ENCODE measurements at regions not wholly inside any gene's neighbourhood (a gene's known extent, or its start where the extent isn't known, plus 50 kb on each side); places are given as distances from the start of the nearest gene placed in this dataset.

DNA sequence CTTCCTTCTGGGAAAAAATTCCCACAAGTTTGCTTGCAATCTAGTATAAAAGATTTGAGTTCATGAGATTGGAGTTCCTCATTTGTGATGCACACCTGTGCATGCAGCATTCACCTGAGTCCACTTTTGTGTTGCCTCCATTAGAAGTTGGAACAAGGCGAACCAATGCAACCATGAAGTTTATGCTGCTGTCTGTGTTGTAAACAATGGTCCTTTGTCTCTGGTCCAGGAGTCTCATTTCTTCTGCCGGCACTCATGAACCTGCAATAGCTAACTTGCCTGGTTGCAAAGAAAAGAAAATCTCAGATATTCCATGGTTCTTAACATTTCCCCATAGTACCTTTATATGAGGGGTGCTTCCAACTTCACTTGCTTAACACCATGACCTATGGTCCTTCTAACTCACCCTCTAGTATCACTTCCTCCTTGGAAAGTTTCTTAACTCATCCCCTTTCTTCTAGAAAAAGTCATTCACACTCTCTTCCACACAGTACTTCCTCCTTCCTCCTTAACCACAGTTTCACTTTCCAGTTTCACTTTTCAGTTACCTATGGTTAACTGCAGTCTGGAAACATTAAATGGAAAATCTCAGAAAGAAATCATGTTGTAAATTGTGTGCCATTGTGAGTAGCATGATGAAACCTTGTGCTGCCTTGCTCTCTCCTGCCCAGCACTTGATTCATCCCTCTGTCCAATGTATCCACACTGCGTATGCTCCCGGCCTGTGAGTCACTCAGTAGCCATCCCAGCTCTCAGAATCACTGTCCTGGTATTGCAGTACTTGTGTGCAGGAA, 128.8 kb upstream of the TRIB2 start:
- no peak overlapping the region for H3K4me3 ChIP-seq (ENCODE audit: low read depth, low read length)
- peak; percentile 92 for DNase-seq (ENCODE audit: low read depth)

DNA sequence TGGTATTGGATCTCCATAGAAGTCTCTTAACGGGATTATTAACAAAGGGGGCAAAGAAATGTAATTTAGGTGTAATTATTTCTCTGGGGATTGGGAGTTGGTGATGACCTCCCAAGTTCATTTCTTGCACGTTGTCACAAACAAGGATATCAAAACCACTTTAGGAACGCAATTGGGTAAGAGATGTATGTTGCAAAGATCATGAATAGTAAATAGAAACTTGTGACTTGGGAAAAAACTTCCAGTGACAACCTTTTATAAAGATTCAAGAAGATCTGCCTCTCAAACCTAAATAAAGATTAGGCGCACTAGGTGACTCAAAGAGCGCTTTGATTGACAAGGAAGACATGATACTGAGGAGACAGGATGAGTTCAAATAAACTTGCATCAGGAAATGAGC, 127.8 kb upstream of the TRIB2 start:
- no peak overlapping the region for H3K4me3 ChIP-seq (ENCODE audit: low read depth, low read length)
- DNase-seq (ENCODE audit: low read depth), result no peak

- H3K4me3 ChIP-seq (ENCODE audit: low read depth, low read length), result no peak overlapping the region
- DNase-seq (ENCODE audit: low read depth), result no peak
Observed at GRCh38 chr2:12589802-12590320, 126.9 kb upstream of the TRIB2 start.

GRCh38 chr2:12592296-12592695, 124.4 kb upstream of the TRIB2 start:
- DNase-seq (ENCODE audit: low read depth), result no peak
- H3K4me3 ChIP-seq (ENCODE audit: low read depth, low read length), result no peak overlapping the region

GRCh38 chr2:12594590-12594989, 122.1 kb upstream of the TRIB2 start:
- no peak for DNase-seq (ENCODE audit: low read depth)
- H3K4me3 ChIP-seq (ENCODE audit: low read depth, low read length), result no peak overlapping the region

DNA sequence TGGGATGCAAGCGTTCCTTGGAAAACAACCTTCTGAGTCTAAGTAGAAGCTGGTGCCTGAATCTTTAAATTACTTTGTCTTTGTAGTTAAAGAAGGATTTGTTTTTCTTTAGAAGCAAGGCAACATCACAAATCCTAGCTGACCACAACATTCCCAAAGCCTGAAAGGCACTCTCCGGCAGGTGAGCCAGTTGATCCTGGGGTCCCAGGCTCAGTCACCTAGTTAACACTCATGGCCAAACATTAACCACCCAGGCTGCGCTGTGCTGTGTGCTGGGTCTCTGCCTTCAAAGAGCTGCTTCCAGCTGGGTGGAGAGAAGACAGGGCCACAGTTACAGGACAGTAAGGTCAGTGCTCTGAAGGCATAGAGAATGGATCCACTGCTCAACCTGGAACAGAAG, 120.0 kb upstream of the TRIB2 start:
- no peak for DNase-seq (ENCODE audit: low read depth)
- no peak overlapping the region for H3K4me3 ChIP-seq (ENCODE audit: low read depth, low read length)

GRCh38 chr2:12597610-12598009, 119.1 kb upstream of the TRIB2 start:
- DNase-seq (ENCODE audit: low read depth), result no peak
- H3K4me3 ChIP-seq (ENCODE audit: low read depth, low read length), result no peak overlapping the region

DNA sequence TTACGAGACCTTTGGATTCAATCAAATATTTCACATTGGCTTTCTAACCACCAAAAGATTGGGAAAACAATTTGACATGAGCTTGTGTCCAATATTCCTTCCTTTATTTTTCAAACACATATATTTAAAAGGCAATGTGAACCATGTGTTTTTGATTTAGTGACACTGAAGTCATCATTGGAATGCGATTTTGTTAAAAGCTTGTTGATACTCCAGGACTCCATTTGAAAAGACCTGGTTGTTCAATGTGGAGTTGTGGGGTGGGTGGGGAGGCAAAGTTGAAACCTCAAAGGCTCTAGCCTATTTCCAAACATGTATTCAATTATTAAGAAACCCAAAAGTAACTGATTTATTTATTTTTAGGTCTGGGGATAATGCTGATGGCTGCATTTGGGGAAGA, 114.1 kb upstream of the TRIB2 start:
- H3K4me3 ChIP-seq (ENCODE audit: low read depth, low read length), result no peak overlapping the region
- no peak for DNase-seq (ENCODE audit: low read depth)

GRCh38 chr2:12603781-12604295, 112.9 kb upstream of the TRIB2 start:
- DNase-seq (ENCODE audit: low read depth), result no peak
- no peak overlapping the region for H3K4me3 ChIP-seq (ENCODE audit: low read depth, low read length)

GRCh38 chr2:12604341-12604740, 112.4 kb upstream of the TRIB2 start:
- no peak for DNase-seq (ENCODE audit: low read depth)
- no peak overlapping the region for H3K4me3 ChIP-seq (ENCODE audit: low read depth, low read length)

DNA sequence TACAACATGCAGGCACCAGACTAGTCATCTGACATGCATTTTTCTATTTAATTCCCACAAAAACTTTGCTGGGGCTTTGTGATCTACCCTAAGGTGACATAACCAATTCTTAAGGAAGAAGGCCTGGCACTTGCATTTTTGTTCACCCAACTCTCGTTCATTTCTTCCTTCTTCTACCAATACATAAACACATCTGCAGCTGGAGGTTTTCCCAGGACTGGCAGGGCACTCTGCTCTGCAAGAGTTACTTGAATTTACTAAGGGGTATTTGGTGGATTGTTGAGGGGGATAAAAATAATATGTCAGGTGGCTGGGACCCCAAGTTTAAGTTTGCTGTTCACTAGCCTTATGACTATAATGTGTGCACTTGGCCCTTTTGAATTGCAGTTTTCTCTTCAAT, 111.4 kb upstream of the TRIB2 start:
- H3K4me3 ChIP-seq (ENCODE audit: low read depth, low read length), result no peak overlapping the region
- DNase-seq (ENCODE audit: low read depth), result no peak

- H3K4me3 ChIP-seq (ENCODE audit: low read depth, low read length), result no peak overlapping the region
- DNase-seq (ENCODE audit: low read depth), result no peak
Observed at GRCh38 chr2:12605936-12606335, 110.8 kb upstream of the TRIB2 start.

DNA sequence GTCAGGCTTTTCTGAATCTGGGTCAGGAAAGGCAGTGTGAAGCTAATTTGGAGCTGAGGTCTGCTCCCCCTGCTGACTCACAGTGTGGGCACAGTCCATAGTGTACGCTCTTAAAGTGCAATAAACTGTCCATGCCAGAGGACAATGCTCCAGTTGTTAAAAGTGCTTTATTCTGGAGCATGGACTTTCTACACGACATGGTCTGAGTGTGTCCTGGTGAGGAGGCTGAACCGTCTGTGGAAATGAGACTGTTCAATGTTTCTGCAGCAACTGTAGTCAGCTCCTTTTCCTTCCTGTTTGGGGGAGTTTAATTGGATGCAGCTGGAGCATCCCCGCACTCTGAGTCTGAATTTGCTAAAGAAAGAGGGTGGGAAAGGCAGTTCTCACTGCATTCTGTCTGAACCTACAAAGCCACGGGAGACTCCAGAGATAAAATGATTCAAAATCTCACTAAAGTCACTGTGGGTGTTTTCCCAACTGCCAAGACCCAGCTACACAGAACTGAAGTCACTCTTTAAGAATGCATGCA, 110.2 kb upstream of the TRIB2 start:
- H3K4me3 ChIP-seq (ENCODE audit: low read depth, low read length), result no peak overlapping the region
- DNase-seq (ENCODE audit: low read depth), result no peak

DNA sequence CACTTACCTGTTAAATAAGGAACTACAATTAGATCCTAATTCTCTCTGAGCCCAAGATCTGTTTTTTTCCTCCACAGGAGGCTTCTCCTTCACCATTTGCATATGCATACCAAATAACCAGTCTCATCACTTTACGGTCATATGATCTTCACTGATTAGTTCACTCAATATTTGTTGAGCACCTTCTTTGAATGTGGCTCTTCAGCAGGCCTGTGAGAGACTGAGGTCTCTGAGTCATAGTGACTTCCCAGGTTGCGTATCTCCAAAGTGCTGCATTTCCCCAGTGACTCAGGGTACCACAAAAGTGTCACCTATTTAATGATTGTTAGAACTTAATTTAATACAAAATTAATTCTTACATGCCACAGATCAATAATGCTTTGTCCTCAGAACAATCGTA, 108.8 kb upstream of the TRIB2 start:
- H3K4me3 ChIP-seq (ENCODE audit: low read depth, low read length), result no peak overlapping the region
- DNase-seq (ENCODE audit: low read depth), result no peak

- no peak for DNase-seq (ENCODE audit: low read depth)
- H3K4me3 ChIP-seq (ENCODE audit: low read depth, low read length), result no peak overlapping the region
Observed at GRCh38 chr2:12610314-12610713, 106.4 kb upstream of the TRIB2 start.

- DNase-seq (ENCODE audit: low read depth), result no peak
- H3K4me3 ChIP-seq (ENCODE audit: low read depth, low read length), result no peak overlapping the region
Observed at GRCh38 chr2:12612168-12612567, 104.6 kb upstream of the TRIB2 start.

DNA sequence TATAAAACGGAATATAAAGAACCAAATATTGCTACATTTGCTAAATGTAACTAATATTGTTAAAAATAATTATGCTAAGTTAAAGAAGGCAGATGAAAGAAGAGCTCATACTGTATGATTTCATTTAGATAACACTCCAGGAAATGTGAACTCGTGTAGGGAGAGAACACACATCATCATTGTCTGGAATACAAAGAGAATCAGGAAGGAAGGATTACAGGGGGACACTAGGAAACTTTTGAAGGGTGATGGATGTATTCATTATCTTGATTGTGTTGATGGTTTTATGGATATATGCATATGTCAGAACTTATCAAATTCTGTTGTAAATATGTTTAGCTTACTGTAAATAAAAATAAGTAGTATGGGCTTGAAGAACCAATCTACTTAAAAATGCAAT, 104.1 kb upstream of the TRIB2 start:
- no peak for DNase-seq (ENCODE audit: low read depth)
- no peak overlapping the region for H3K4me3 ChIP-seq (ENCODE audit: low read depth, low read length)

DNA sequence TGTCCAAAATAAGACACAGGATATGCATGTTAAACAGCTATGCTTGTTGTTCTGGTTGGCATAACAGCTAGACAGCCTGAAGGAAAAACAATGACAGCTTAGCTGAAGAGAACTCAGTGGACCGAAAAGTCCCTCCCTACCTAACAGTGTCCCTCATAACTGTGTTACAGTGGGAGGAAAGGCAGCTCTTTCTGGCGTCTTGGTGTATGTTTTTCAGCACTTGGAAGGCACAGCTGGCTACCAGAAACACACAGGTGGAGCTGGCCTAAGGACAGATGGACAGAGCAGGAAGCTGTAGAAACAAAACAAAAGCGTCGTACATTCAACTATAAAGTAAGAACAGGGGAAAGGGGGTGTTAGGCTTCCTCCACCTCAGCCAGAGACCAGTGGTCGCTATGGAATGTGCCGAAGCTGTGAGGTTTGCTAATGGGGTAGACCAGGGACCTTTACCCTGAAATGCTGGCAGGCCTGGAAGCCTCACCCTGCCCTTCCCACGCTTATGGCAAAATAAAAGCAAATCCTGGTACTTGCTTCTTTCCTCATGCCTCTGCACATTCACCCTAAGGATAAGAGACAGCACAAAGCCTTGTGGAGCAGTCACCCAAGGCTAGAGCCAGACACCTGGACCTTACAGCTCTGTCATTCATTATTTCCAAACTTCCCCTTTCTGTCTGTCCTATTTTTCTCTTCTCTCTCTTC, 103.5 kb upstream of the TRIB2 start:
- no peak overlapping the region for H3K4me3 ChIP-seq (ENCODE audit: low read depth, low read length)
- DNase-seq (ENCODE audit: low read depth), result no peak

- no peak for DNase-seq (ENCODE audit: low read depth)
- H3K4me3 ChIP-seq (ENCODE audit: low read depth, low read length), result no peak overlapping the region
Observed at GRCh38 chr2:12615509-12615908, 101.2 kb upstream of the TRIB2 start.

- no peak for DNase-seq (ENCODE audit: low read depth)
- H3K4me3 ChIP-seq (ENCODE audit: low read depth, low read length), result no peak overlapping the region
Observed at GRCh38 chr2:12616456-12617156, 100.1 kb upstream of the TRIB2 start.
